ENCODE measurements at regions not wholly inside any gene's neighbourhood (a gene's known extent, or its start where the extent isn't known, plus 50 kb on each side); places are given as distances from the start of the nearest gene placed in this dataset.
A peak's percentile ranks its signal among the peaks of the same experiment; 100 is the strongest.

- in situ Hi-C loops (cut with MboI; ENCODE audit: low sequenced_read_pairs), result no loop called here
- no peak for DNase-seq (ENCODE audit: low spot score in 2 of 2)
- no peaks in the 10 kb centered on the region for H3K27me3 ChIP-seq (ENCODE audit: low read depth)
Observed at GRCh38 chr13:31880851-31881494, 141.6 kb downstream of the RXFP2 start.

GRCh38 chr13:31881495-31881882, 142.2 kb downstream of the RXFP2 start:
- H3K4me1 ChIP-seq, result peaks cover 28% of the 10 kb centered on the region
- no peak overlapping the region for H3K4me3 ChIP-seq
- H3K36me3 ChIP-seq (replicated peaks), result no peaks in the 10 kb centered on the region
- H3K9me3 ChIP-seq, result no peaks in the 10 kb centered on the region
- H3K27me3 ChIP-seq (ENCODE audit: low read depth), result no peaks in the 10 kb centered on the region
- in situ Hi-C loops (cut with MboI; ENCODE audit: low sequenced_read_pairs), result no loop called here
- DNase-seq (ENCODE audit: low spot score in 2 of 2), result no peak

More at GRCh38 chr13:31880851-31881494, 141.6 kb downstream of the RXFP2 start:
- Histone ChIP-seq H3K36me3 (replicated peaks) (no peaks in the 10 kb centered on the region), H3K4me3 (no peak overlapping the region), H3K4me1 (peaks cover 22% of the 10 kb centered on the region), H3K9me3 (no peaks in the 10 kb centered on the region)

DNA sequence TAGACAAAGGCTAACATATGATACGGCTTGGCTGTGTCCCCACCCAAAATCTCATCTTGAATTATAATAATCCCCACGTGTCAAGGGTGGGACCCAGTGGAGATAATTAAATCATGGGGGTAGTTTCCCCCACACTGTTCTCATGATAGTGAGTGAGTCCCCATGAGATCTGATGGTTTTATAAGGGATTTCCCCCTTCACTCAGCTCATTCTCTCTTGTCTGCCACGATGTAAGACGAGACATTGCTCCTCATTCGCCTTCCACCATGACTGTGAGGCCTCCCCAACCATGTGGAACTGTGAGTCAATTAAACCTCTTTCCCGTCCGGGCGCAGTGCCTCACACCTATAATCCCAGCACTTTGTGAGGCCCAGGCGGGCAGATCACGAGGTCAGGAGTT, 143.5 kb downstream of the RXFP2 start:
- Histone ChIP-seq H3K4me1 (peaks cover 28% of the 10 kb centered on the region), H3K4me3 (no peak overlapping the region), H3K27me3 (ENCODE audit: low read depth) (no peaks in the 10 kb centered on the region), H3K36me3 (replicated peaks) (no peaks in the 10 kb centered on the region), H3K9me3 (no peaks in the 10 kb centered on the region)
- in situ Hi-C loops (cut with MboI; ENCODE audit: low sequenced_read_pairs), result no loop called here
- DNase-seq (ENCODE audit: low spot score in 2 of 2), result no peak

DNA sequence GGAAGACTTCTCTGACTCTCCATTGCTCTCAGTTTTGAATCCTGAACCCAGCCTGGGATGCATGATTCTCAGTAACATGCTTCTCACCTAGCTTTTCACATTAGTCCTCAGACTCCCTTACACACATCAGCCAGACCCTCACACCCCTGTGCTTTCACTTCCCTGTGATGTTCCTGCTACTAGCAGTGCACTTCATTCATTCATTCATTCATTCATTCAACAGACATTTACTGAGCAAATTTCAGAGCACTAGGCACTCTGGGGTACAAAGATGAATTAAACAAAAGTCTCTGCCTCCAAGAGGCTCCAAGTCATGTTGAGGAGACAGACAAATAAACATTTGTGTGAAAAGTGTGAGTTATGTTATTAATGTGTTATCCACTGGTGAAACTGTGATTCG, 145.2 kb downstream of the RXFP2 start:
- Histone ChIP-seq H3K36me3 (replicated peaks) (no peaks in the 10 kb centered on the region), H3K4me1 (peaks cover 19% of the 10 kb centered on the region), H3K4me3 (no peak overlapping the region), H3K27me3 (ENCODE audit: low read depth) (no peaks in the 10 kb centered on the region), H3K9me3 (no peaks in the 10 kb centered on the region)
- in situ Hi-C loops (cut with MboI; ENCODE audit: low sequenced_read_pairs), result no loop called here
- DNase-seq (ENCODE audit: low spot score in 2 of 2), result no peak

DNA sequence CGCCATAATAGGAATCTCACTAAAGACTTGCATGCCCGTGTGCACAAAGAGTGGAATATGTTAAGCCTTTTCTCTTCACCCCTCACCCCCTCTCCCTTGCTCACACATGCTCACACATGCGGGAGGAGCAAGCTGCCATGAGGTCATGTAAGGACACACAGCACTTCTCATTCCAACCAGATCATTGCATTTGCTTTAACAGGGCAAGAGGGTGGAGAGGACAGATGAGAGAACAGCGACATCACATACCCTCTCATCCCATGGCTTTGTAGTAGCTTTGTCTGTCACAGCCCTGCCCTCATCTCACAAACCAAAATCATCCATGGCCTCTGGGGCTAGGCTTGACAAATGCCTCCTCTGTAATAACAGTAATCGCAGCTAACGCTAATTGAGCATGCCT, 145.6 kb upstream of the FRY start:
- DNase-seq (ENCODE audit: low spot score in 2 of 2), result peak; percentile 70 to 80
- H3K27me3 ChIP-seq (ENCODE audit: low read depth), result no peaks in the 10 kb centered on the region
- in situ Hi-C loops (cut with MboI; ENCODE audit: low sequenced_read_pairs), result no loop called here
- peaks cover 19% of the 10 kb centered on the region for H3K4me1 ChIP-seq
- no peak overlapping the region for H3K4me3 ChIP-seq
- no peaks in the 10 kb centered on the region for H3K9me3 ChIP-seq
- no peaks in the 10 kb centered on the region for H3K36me3 ChIP-seq (replicated peaks)

DNA sequence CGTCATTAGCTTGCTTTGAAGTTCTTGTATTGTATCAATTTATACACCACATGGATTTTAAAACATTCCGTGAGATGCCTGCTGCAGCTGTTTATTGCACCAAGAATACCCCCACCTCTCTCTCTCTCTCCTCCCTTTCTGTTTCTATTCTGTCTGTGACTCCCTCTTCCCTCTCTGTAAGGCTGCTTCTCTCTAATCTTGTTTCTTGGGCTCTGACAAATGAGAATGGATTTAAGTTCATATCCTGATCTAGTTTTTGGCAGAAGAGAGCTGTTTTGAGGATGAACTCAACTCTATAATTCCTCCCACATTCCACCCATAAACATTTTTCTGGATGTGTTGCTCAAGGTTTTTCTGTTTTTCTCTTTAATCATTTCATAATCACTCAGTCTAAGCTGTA, 144.3 kb upstream of the FRY start:
- in situ Hi-C loops (cut with MboI; ENCODE audit: low sequenced_read_pairs), result no loop called here

DNA sequence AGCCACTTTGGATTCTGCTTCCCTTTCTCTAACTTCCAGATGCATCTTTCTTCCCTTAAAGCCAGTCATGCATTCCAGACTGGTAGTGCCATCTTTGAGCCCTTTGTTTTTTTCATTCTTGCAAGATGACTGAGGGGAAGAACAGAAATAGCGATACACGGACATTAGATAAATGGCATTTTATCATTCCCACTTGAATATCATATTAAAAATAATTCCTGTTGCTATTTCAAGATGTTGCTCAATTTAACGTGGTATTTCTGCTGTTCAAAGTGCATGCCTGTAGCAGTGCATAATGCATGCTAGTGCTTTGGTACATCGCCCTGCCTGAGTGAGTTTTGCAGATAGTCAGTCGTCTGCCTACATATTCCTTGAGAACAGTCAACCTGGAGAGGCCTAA, 140.6 kb upstream of the FRY start:
- H3K4me3 ChIP-seq, result no peak overlapping the region
- in situ Hi-C loops (cut with MboI; ENCODE audit: low sequenced_read_pairs), result no loop called here
- peaks cover 22% of the 10 kb centered on the region for H3K4me1 ChIP-seq
- no peak for DNase-seq (ENCODE audit: low spot score in 2 of 2)
- no peaks in the 10 kb centered on the region for H3K9me3 ChIP-seq
- H3K36me3 ChIP-seq (replicated peaks), result no peaks in the 10 kb centered on the region
- no peaks in the 10 kb centered on the region for H3K27me3 ChIP-seq (ENCODE audit: low read depth)

More for the DNA sequence above, 144.3 kb upstream of the FRY start:
- no peaks in the 10 kb centered on the region for H3K9me3 ChIP-seq
- H3K27me3 ChIP-seq (ENCODE audit: low read depth), result no peaks in the 10 kb centered on the region
- no peaks in the 10 kb centered on the region for H3K36me3 ChIP-seq (replicated peaks)
- H3K4me3 ChIP-seq, result no peak overlapping the region
- H3K4me1 ChIP-seq, result peaks cover 19% of the 10 kb centered on the region
- no peak for DNase-seq (ENCODE audit: low spot score in 2 of 2)

DNA sequence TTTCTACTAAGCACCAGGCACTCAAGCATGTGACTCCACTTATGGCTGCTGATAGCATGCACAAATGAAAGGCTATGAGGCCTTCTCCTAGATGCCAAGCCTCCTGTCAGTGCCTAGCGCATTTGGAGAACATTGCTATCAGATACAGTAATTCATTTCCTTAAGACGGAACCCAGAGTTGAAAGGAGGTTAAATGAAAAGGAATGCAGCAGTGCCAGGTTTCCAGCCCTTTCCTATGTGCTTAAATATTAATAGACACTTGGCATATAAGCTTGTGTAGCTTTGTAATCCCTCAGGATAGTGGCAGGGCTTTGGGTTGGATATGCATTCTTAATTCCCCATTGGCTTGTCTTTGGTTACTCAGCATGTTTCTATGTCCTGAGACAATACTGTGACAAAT, 140.1 kb upstream of the FRY start:
- Histone ChIP-seq H3K9me3 (no peaks in the 10 kb centered on the region), H3K4me1 (peaks cover 22% of the 10 kb centered on the region), H3K27me3 (ENCODE audit: low read depth) (no peaks in the 10 kb centered on the region), H3K4me3 (no peak overlapping the region), H3K36me3 (replicated peaks) (no peaks in the 10 kb centered on the region)
- no peak for DNase-seq (ENCODE audit: low spot score in 2 of 2)
- in situ Hi-C loops (cut with MboI; ENCODE audit: low sequenced_read_pairs), result no loop called here

GRCh38 chr13:31894931-31895330, 136.6 kb upstream of the FRY start:
- Histone ChIP-seq H3K9me3 (no peaks in the 10 kb centered on the region), H3K27me3 (ENCODE audit: low read depth) (no peaks in the 10 kb centered on the region), H3K36me3 (replicated peaks) (no peaks in the 10 kb centered on the region), H3K4me3 (no peak overlapping the region), H3K4me1 (peaks cover 40% of the 10 kb centered on the region)
- peak in 1 of 2 experiments; percentile 94 for DNase-seq (ENCODE audit: low spot score in 2 of 2)
- in situ Hi-C loops (cut with MboI; ENCODE audit: low sequenced_read_pairs), result no loop called here

GRCh38 chr13:31895691-31896090, 135.9 kb upstream of the FRY start:
- H3K4me3 ChIP-seq, result no peak overlapping the region
- H3K36me3 ChIP-seq (replicated peaks), result no peaks in the 10 kb centered on the region
- no peaks in the 10 kb centered on the region for H3K27me3 ChIP-seq (ENCODE audit: low read depth)
- H3K4me1 ChIP-seq, result peaks cover 40% of the 10 kb centered on the region
- DNase-seq (ENCODE audit: low spot score in 2 of 2), result no peak
- no peaks in the 10 kb centered on the region for H3K9me3 ChIP-seq
- in situ Hi-C loops (cut with MboI; ENCODE audit: low sequenced_read_pairs), result no loop called here

DNA sequence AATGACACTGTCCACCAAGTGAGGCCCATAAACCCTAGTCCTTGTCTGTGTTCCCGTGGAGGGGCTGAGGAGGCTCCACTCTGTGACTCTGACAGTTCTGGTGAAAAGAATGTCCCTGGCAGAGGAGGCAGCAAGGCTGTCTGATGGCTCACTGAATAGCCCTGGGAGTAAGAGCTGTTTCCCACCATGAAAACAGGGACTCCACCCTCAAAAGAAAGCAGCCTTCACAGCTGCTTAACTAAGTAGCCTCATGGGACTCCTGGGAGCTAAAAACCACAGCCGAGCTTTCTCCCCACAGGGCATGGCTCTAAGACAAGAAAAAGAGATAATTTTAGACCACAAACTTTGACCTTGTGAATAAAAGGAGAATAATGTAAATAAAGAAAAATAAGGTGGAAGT, 135.1 kb upstream of the FRY start:
- Histone ChIP-seq H3K4me3 (no peak overlapping the region), H3K9me3 (no peaks in the 10 kb centered on the region), H3K4me1 (peaks cover 40% of the 10 kb centered on the region), H3K36me3 (replicated peaks) (no peaks in the 10 kb centered on the region), H3K27me3 (ENCODE audit: low read depth) (no peaks in the 10 kb centered on the region)
- peak; percentile 69 to 79 for DNase-seq (ENCODE audit: low spot score in 2 of 2)
- in situ Hi-C loops (cut with MboI; ENCODE audit: low sequenced_read_pairs), result no loop called here

GRCh38 chr13:31898378-31899071, 133.0 kb upstream of the FRY start:
- peak in 1 of 2 experiments; percentile 56 for DNase-seq (ENCODE audit: low spot score in 2 of 2)
- Histone ChIP-seq H3K9me3 (no peaks in the 10 kb centered on the region), H3K4me1 (peaks cover 40% of the 10 kb centered on the region), H3K36me3 (replicated peaks) (no peaks in the 10 kb centered on the region), H3K4me3 (no peak overlapping the region), H3K27me3 (ENCODE audit: low read depth) (no peaks in the 10 kb centered on the region)
- in situ Hi-C loops (cut with MboI; ENCODE audit: low sequenced_read_pairs), result no loop called here

- H3K4me1 ChIP-seq, result peaks cover 13% of the 10 kb centered on the region
- no peaks in the 10 kb centered on the region for H3K9me3 ChIP-seq
- H3K4me3 ChIP-seq, result no peak overlapping the region
- DNase-seq (ENCODE audit: low spot score in 2 of 2), result no peak
- in situ Hi-C loops (cut with MboI; ENCODE audit: low sequenced_read_pairs), result loop anchor here (10.0 kb wide), 1 partner anchor 413 kb away; the partner anchor contains the start of genes BRCA2 and ZAR1L
- no peaks in the 10 kb centered on the region for H3K36me3 ChIP-seq (replicated peaks)
- no peaks in the 10 kb centered on the region for H3K27me3 ChIP-seq (ENCODE audit: low read depth)
Observed at GRCh38 chr13:31901985-31902384, 129.6 kb upstream of the FRY start.

DNA sequence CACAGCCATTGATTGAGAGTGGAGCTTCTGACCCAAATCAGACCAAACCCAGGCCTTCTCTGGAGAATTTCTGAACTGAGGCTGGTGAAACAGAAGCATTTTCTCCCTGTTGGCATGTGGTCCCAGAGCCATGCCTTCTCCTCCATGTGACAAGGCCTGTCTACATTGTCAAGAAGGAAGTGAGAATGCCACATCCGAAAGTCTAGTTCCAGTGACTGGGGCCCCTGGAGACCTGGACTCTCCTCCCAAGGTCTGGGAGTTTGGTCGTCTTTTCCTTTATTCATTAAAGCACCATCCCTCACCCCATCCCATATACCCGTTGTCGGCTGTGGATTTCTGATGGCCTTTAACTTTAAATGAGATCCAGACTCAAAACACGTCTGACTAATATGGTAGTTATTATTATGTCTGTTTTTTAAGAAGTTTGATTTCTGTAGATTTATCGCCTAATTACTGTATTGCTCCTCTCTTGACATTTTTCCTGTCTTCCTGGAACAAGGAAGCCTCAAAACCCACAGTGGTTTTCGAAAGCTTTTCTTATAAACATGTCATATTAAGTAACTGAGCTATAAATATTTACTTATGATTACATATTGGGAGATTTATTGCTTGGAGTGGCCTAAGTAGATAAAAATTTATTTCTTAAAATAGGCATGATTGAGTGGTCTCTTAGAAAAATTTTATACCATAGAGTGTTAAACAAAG, 128.3 kb upstream of the FRY start:
- peaks cover 10% of the 10 kb centered on the region for H3K4me1 ChIP-seq
- H3K27me3 ChIP-seq (ENCODE audit: low read depth), result no peaks in the 10 kb centered on the region
- in situ Hi-C loops (cut with MboI; ENCODE audit: low sequenced_read_pairs), result loop anchor here (10.0 kb wide), 1 partner anchor 412 kb away; the partner anchor contains the start of genes BRCA2 and ZAR1L
- H3K36me3 ChIP-seq (replicated peaks), result no peaks in the 10 kb centered on the region
- no peaks in the 10 kb centered on the region for H3K9me3 ChIP-seq
- H3K4me3 ChIP-seq, result no peak overlapping the region
- DNase-seq (ENCODE audit: low spot score in 2 of 2), result no peak

Data from HAP-1 (cell line).